Rectal smooth muscle tissue (tissue), 1 donor: ENCODE measurements at regions not wholly inside any gene's neighbourhood (a gene's known extent, or its start where the extent isn't known, plus 50 kb on each side); places are given as distances from the start of the nearest gene placed in this dataset.
"Not testable (repeated sequence)": the region's sequence is repeated elsewhere in the genome, so short reads cannot be mapped to it uniquely, and the experiment has no call there.

Experiments
- H3K27ac ChIP-seq: one replicate; pipeline ENCODE4 v1.7.0; 2013; ENCODE audit warnings: low read depth, low read length, inconsistent platforms
- H3K27me3 ChIP-seq: one replicate; pipeline ENCODE4 v1.7.0; 2013; ENCODE audit warnings: low read length; ENCODE audit not compliant: control insufficient read depth, insufficient read depth
- H3K36me3 ChIP-seq: one replicate; pipeline ENCODE4 v1.7.0; 2013; ENCODE audit warnings: low read length; ENCODE audit not compliant: control insufficient read depth, insufficient read depth
- H3K4me1 ChIP-seq: one replicate; pipeline ENCODE4 v1.7.0; 2013; ENCODE audit warnings: low read length; ENCODE audit not compliant: control insufficient read depth, insufficient read depth
- H3K4me3 ChIP-seq: one replicate; pipeline ENCODE4 v1.7.0; 2013; ENCODE audit warnings: low read length
- H3K9ac ChIP-seq: one replicate; pipeline ENCODE4 v1.7.0; 2013; ENCODE audit warnings: low read length

DNA sequence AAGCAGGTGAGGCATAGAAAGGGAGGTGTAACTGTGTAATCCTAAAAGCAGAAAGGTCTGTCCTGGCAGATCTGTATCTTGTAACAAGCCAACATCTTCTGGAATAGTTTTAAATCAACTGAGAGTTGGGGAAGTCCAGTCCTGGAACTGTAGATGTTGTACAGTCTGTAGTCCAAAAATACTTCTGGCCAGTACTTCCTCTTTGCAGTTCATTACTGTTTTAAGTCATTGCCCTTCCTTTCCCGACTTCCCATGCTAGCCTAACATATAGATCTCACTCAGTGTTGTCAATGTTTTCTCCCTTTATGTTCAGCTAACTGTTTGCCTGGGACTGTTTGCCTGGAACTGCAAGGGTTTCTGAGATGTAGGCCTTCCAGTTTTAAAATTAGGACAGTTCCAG lies 168.5 kb upstream of the ISL1 start:
- Histone ChIP-seq H3K36me3 (no peaks in the 10 kb centered on the region), H3K4me1 (no peaks in the 10 kb centered on the region), H3K27me3 (no peaks in the 10 kb centered on the region), H3K27ac (no peak overlapping the region), H3K9ac (no peak overlapping the region), H3K4me3 (no peak overlapping the region)

DNA sequence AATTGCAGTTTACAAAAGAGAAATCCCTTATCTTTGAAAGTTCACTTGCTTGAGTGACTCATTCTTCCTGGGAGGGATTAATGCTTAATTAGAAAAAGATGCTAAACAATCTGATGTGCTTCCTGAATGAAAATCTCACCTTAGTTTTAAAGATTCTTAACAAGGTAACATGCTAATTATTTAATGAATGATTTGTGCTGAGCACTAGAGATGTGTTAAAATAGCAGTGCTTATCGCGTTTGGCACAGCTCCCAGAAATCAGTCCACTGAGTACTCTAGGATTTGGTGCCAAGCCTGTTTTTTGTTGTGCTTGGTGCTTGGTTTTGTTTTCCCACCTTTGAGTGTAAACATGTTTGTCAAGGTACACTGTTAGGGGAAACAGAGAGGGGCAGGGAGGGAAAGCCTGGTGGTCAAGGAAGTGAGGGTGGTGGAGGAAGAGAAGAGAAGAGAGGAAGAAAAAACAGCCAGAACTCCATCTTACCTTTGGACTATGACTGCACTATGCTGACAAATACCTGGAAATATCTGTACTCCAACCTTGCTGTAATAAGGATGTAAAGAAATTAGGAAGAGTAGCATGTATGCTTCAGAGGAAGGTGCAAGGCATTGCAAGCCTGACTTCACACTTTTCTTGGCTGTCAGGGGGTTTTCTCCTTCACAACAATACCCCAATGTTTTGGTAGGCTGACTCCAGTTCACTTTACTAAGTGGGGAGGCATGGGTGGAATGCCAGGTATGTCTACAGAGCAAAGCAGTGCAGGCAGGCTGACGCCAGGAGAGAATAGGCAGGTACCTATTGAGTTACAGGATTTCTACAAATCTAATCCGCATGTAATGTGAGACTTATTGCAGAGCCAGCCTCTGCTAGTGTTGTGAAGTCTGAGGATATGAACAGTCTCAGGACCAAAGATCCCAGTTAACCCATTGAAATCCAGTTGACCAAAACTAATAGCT lies 157.2 kb upstream of the ISL1 start:
- Histone ChIP-seq H3K9ac (no peak overlapping the region), H3K27ac (no peak overlapping the region), H3K4me1 (no peaks in the 10 kb centered on the region), H3K4me3 (no peak overlapping the region), H3K36me3 (no peaks in the 10 kb centered on the region), H3K27me3 (no peaks in the 10 kb centered on the region)

DNA sequence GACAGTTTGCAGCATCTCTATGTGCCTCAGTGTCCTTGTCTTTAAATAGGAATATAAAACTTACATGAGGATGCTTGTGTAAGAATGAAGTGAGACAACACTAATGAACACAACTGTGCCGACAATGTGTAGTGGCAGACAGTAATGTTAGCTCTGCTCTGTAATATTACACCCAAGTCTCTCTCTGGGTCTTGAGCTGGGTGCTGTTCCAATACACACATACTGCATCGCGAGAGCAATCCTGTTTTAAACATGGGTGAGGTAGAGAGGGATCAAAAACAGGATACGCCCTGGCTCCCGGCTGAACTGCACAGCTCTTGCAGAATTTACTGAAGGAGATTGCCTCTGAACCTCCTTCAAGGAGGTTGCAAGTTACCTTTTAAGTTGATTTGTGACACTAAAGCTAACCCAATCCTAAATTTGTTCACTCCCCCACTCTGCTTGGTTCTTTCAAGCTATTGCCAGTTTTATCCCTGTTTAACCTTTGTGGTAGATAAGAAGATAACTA lies 155.2 kb upstream of the ISL1 start:
- H3K36me3 ChIP-seq, result no peaks in the 10 kb centered on the region
- H3K27ac ChIP-seq, result no peak overlapping the region
- H3K27me3 ChIP-seq, result no peaks in the 10 kb centered on the region
- no peaks in the 10 kb centered on the region for H3K4me1 ChIP-seq
- no peak overlapping the region for H3K9ac ChIP-seq
- H3K4me3 ChIP-seq, result no peak overlapping the region

DNA sequence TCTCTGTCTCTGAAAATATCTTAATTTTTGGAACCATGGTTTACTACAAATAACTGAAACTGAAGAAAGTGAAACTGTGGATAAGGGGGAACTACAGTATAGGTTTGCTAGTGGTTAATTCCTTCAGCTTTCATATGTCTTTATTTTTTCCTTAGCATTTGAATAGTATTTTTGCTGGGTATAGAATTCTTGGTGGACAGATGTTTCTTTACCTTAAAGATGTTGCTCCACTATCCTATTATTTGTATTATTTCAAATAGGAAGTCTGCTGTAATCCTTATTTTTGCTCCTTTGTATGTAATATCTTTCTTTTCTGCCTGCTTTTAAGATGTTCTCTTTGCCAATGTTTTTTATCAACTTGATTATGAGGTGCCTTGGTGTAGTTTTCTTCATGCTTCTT lies 152.9 kb upstream of the ISL1 start:
- H3K9ac ChIP-seq, result no peak overlapping the region

DNA sequence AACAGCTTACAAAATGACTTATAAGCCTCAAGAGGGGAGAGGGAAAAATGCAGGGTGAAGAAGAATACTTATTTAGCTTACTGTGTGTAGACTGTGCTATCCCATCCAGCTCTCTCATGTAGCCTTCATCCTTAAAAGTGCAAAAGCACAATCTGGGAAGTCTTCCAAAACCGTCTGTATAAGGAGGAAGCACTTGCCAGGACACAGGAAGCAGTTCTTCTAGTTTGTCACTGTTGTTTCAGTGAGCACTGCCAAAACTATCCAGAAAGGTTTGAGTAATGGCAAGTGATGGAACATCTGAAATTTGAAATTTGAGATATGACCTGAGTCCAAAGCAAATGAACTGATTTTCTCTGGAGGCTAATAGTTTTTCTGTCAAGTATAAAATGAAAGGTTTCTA lies 140.8 kb upstream of the ISL1 start:
- Histone ChIP-seq H3K4me3 (no peak overlapping the region), H3K4me1 (no peaks in the 10 kb centered on the region), H3K36me3 (no peaks in the 10 kb centered on the region), H3K27me3 (no peaks in the 10 kb centered on the region), H3K27ac (no peak overlapping the region), H3K9ac (no peak overlapping the region)

More for the DNA sequence above, 152.9 kb upstream of the ISL1 start:
- H3K27ac ChIP-seq, result no peak overlapping the region
- no peaks in the 10 kb centered on the region for H3K36me3 ChIP-seq
- no peaks in the 10 kb centered on the region for H3K4me1 ChIP-seq
- H3K4me3 ChIP-seq, result no peak overlapping the region
- no peaks in the 10 kb centered on the region for H3K27me3 ChIP-seq

DNA sequence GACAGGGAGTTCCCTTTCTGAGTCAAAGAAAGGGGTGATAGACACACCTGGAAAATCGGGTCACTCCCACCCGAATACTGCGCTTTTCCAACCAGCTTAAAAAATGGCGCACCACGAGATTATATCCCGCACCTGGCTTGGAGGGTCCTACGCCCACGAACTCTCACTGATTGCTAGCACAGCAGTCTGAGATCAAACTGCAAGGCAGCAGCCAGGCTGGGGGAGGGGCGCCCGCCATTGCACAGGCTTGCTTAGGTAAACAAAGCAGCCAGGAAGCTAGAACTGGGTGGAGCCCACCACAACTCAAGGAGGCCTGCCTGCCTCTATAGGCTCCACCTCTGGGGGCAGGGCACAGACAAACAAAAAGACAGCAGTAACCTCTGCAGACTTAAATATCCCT lies 132.3 kb upstream of the ISL1 start:
- not testable (repeated sequence) for H3K36me3 ChIP-seq, H3K4me1 ChIP-seq, H3K27ac ChIP-seq, H3K4me3 ChIP-seq, H3K9ac ChIP-seq, H3K27me3 ChIP-seq

DNA sequence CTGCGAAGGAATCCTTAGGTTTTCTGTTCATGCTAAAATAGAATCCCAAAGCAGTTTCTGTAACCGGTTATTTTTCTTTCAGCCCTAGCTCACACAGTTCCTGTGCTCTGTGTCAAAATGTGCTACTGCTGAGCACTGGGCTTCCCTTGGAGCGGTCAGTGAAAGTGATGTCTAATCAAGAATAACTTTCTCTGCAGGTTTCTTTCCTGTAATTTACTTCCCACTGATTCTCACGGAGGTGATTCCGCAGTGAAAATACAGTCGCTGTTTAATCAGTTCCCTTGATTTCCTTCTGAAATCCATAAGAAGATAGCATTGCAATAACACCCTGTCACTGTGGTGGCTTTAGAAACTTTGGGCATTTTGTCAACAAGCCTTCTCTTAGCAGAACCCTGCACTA lies 112.0 kb upstream of the ISL1 start:
- H3K4me3 ChIP-seq, result no peak overlapping the region
- no peak overlapping the region for H3K9ac ChIP-seq
- no peak overlapping the region for H3K27ac ChIP-seq
- no peaks in the 10 kb centered on the region for H3K27me3 ChIP-seq
- H3K36me3 ChIP-seq, result no peaks in the 10 kb centered on the region
- H3K4me1 ChIP-seq, result no peaks in the 10 kb centered on the region

DNA sequence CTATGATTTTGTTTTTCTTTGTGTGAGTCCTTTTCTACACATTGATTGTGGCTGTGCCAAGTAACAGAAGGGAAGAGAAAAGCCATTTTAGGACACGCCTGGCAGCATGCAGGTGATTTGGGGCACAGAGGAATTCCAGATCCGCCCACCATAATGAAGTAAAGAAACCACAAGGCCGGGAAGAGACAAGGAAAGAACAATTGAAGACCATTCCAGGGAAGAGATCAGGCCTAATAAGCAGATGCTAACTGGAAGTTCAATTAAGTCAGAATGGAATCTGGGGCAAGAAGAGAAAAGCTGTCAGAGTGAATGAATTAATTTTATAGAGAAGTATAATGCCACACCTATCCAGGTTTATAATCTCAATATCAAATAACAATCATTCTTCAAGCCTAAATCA lies 110.2 kb upstream of the ISL1 start:
- Histone ChIP-seq H3K27me3 (no peaks in the 10 kb centered on the region), H3K36me3 (no peaks in the 10 kb centered on the region), H3K4me1 (no peaks in the 10 kb centered on the region), H3K27ac (no peak overlapping the region), H3K9ac (no peak overlapping the region), H3K4me3 (no peak overlapping the region)

DNA sequence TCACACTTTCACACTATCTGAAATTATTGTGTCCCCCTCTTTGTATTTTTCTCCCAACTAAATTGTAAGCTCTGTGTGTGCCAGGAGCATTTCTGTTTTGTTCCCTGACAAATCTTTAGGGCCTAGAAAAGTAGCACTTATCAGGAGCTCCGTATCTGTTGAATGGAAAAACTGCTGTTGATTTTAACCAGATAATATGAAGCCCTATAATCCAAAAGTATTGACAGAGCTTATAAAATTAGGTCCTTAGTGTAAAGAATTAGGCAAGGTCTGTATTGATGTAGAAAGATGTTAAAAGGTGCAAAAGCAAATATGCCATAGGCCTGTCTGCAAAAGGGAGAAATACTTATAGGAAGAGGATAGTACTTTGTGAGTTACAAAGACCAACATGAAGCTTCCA lies 109.4 kb upstream of the ISL1 start:
- H3K27ac ChIP-seq, result no peak overlapping the region
- no peak overlapping the region for H3K9ac ChIP-seq
- H3K27me3 ChIP-seq, result no peaks in the 10 kb centered on the region
- no peak overlapping the region for H3K4me3 ChIP-seq
- H3K36me3 ChIP-seq, result no peaks in the 10 kb centered on the region
- H3K4me1 ChIP-seq, result no peaks in the 10 kb centered on the region

DNA sequence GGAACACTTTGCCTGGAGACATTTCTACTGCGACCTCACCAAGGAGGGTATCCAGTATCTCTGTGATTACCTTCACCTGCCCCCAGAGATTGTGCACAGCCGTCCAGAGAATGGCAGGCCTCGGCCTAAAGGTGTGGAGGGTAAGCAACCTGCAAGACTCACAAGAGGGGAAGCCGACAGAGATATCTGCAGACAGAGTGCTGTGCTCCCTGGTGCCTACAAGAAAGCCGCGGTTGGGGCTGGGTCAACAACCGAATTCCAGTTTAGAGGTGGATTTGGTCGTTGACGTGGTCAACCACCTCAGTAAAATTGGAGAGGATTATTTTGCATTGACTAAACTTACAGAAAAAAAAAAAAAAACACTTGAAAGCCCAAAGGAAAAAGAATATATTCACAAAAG lies 107.8 kb upstream of the ISL1 start:
- H3K36me3 ChIP-seq, result no peaks in the 10 kb centered on the region
- H3K27me3 ChIP-seq, result no peaks in the 10 kb centered on the region
- no peak overlapping the region for H3K27ac ChIP-seq
- H3K4me1 ChIP-seq, result no peaks in the 10 kb centered on the region
- H3K4me3 ChIP-seq, result no peak overlapping the region
- no peak overlapping the region for H3K9ac ChIP-seq

DNA sequence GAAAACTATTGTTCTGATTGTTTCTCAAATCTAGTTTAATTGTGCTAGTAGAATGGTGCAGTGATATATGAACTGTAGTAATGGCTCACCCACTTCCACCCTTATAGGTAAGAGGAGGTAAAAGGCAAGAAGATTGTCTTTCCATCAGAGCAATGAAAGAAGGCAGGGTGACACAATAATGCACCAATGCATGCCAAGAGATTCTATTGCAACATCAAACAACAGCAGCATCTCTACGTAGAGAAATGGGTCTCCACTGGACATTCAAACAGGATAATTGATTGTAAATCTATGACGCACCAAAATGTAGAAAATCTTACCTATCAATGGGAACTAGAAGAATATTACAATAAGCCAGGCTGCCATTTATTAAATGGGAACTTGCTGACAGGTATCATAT lies 107.0 kb upstream of the ISL1 start:
- Histone ChIP-seq H3K27ac (no peak overlapping the region), H3K4me3 (no peak overlapping the region), H3K36me3 (no peaks in the 10 kb centered on the region), H3K27me3 (no peaks in the 10 kb centered on the region), H3K4me1 (no peaks in the 10 kb centered on the region), H3K9ac (no peak overlapping the region)

DNA sequence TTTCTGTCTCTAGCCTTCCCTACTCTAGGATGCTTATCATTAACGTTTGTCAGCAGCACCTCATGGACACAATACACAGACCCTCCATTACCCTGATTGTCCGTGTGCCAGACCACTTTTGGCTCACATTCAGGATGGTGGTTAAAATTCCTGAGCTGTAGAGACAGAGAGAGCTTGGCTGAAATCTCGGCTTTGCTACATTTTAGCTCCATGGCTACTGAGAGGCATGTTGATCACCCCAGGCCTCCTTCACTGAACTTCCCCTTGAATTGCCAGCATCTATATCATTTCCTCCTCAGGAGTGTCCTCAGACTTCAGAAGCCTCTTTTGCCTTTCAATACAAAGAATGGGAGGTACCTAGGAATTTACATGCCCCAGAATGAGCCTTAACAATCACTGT lies 104.7 kb upstream of the ISL1 start:
- no peak overlapping the region for H3K9ac ChIP-seq
- no peak overlapping the region for H3K4me3 ChIP-seq
- H3K36me3 ChIP-seq, result no peaks in the 10 kb centered on the region
- H3K27ac ChIP-seq, result no peak overlapping the region
- no peaks in the 10 kb centered on the region for H3K27me3 ChIP-seq
- H3K4me1 ChIP-seq, result no peaks in the 10 kb centered on the region
